Adrenal gland (tissue), 5 donors: ENCODE measurements at regions not wholly inside any gene's neighbourhood (a gene's known extent, or its start where the extent isn't known, plus 50 kb on each side); places are given as distances from the start of the nearest gene placed in this dataset.

Experiments used
- POLR2A ChIP-seq, 2 donors: fragments of 450-650 bp; IDR thresholded peaks; one replicate each; pipeline ENCODE4 v1.6.1; 2017; ENCODE audit warnings: antibody characterized with exemption in 2 of 2, mild to moderate bottlenecking in 2 of 2, moderate library complexity in 1 of 2
- TF ChIP-seq, protein P1 (sequence below), 6 experiments: fragments of 450-650 bp in 4 of 6; fragments of 200-600 bp in 2 of 6; sonication (generic) in 1 of 6; IDR thresholded peaks; 1 replicate in 5 of 6; 2 replicates in 1 of 6; pipeline versions ENCODE4 v1.5.1 to v1.8.0; 2016 to 2021; ENCODE audit warnings: antibody characterized with exemption in 6 of 6, mild to moderate bottlenecking in 2 of 6, moderate library complexity in 1 of 6
- donor health status: DM: no; HTN: no; CAD: no.

- TF ChIP-seq, protein P1, sequence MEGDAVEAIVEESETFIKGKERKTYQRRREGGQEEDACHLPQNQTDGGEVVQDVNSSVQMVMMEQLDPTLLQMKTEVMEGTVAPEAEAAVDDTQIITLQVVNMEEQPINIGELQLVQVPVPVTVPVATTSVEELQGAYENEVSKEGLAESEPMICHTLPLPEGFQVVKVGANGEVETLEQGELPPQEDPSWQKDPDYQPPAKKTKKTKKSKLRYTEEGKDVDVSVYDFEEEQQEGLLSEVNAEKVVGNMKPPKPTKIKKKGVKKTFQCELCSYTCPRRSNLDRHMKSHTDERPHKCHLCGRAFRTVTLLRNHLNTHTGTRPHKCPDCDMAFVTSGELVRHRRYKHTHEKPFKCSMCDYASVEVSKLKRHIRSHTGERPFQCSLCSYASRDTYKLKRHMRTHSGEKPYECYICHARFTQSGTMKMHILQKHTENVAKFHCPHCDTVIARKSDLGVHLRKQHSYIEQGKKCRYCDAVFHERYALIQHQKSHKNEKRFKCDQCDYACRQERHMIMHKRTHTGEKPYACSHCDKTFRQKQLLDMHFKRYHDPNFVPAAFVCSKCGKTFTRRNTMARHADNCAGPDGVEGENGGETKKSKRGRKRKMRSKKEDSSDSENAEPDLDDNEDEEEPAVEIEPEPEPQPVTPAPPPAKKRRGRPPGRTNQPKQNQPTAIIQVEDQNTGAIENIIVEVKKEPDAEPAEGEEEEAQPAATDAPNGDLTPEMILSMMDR (IDR thresholded peaks at IDR 0.05): no peak
- TF ChIP-seq POLR2A (IDR thresholded peaks at IDR 0.05): no peak
Observed at GRCh38 chr5:171681061-171681460, 104.6 kb upstream of the SMIM23 start.
